Chondrocyte (in vitro differentiated cells): ENCODE measurements at regions not wholly inside any gene's neighbourhood (a gene's known extent, or its start where the extent isn't known, plus 50 kb on each side); places are given as distances from the start of the nearest gene placed in this dataset.

Experiments used
- DNase-seq: peaks from one replicate; pipeline ENCODE4 v3.0.0; 2021; ENCODE audit warnings: mixed read lengths, low spot score
- H3K27ac Mint-ChIP-seq: one replicate; pipeline ENCODE4 v1.8.0; 2021; ENCODE audit warnings: mild to moderate bottlenecking, moderate library complexity, mixed read lengths; ENCODE audit not compliant: unreplicated experiment
- H3K27me3 Mint-ChIP-seq: 2 replicates; pipeline ENCODE4 v1.8.0; 2021; ENCODE audit warnings: low read depth, mixed read lengths
- H3K36me3 Mint-ChIP-seq: 2 replicates; pipeline ENCODE4 v1.8.0; 2021; ENCODE audit warnings: low read depth, mixed read lengths
- H3K4me1 Mint-ChIP-seq: 2 replicates; pipeline ENCODE4 v1.8.0; 2021; ENCODE audit warnings: low read depth, mild to moderate bottlenecking, mixed read lengths
- H3K4me3 Mint-ChIP-seq: one replicate; pipeline ENCODE4 v1.8.0; 2021; ENCODE audit warnings: mild to moderate bottlenecking, moderate library complexity, mixed read lengths; ENCODE audit not compliant: unreplicated experiment
- H3K9me3 Mint-ChIP-seq: 2 replicates; pipeline ENCODE4 v1.8.0; 2021; ENCODE audit warnings: low read depth, mixed read lengths
- CTCF ChIP-seq: fragments of 200-600 bp; sonication (generic); IDR thresholded peaks from 2 replicates; pipeline ENCODE4 v1.5.0; 2021; ENCODE audit warnings: antibody characterized with exemption, mild to moderate bottlenecking, moderate library complexity

- H3K27me3 Mint-ChIP-seq = peaks cover 50% of the 10 kb centered on the region
- H3K27ac Mint-ChIP-seq = no peak overlapping the region
- H3K36me3 Mint-ChIP-seq = no peaks in the 10 kb centered on the region
Observed at GRCh38 chr16:86080982-86081381, 182.0 kb downstream of the IRF8 start.

GRCh38 chr16:86082418-86083030 lies 183.6 kb downstream of the IRF8 start:
- peaks cover 49% of the 10 kb centered on the region for H3K27me3 Mint-ChIP-seq

More at GRCh38 chr16:86080982-86081381, 182.0 kb downstream of the IRF8 start:
- no peak for TF ChIP-seq CTCF
- H3K4me3 Mint-ChIP-seq = no peak overlapping the region
- H3K9me3 Mint-ChIP-seq = no peaks in the 10 kb centered on the region
- no peak for DNase-seq
- no peaks in the 10 kb centered on the region for H3K4me1 Mint-ChIP-seq

GRCh38 chr16:86083382-86084002 lies 184.5 kb downstream of the IRF8 start:
- H3K27me3 Mint-ChIP-seq = peaks cover 43% of the 10 kb centered on the region
- H3K36me3 Mint-ChIP-seq = no peaks in the 10 kb centered on the region
- no peak overlapping the region for H3K27ac Mint-ChIP-seq
- H3K9me3 Mint-ChIP-seq = no peaks in the 10 kb centered on the region
- no peak overlapping the region for H3K4me3 Mint-ChIP-seq
- no peaks in the 10 kb centered on the region for H3K4me1 Mint-ChIP-seq
- no peak for TF ChIP-seq CTCF
- DNase-seq = peak; percentile 52

More at GRCh38 chr16:86082418-86083030, 183.6 kb downstream of the IRF8 start:
- no peaks in the 10 kb centered on the region for H3K4me1 Mint-ChIP-seq
- TF ChIP-seq CTCF = no peak
- H3K9me3 Mint-ChIP-seq = no peaks in the 10 kb centered on the region
- DNase-seq = peak; percentile 52
- H3K27ac Mint-ChIP-seq = no peak overlapping the region
- H3K36me3 Mint-ChIP-seq = no peaks in the 10 kb centered on the region
- H3K4me3 Mint-ChIP-seq = no peak overlapping the region

- Mint-ChIP-seq H3K4me3 (no peak overlapping the region), H3K4me1 (no peaks in the 10 kb centered on the region), H3K27me3 (peaks cover 35% of the 10 kb centered on the region), H3K27ac (no peak overlapping the region), H3K9me3 (no peaks in the 10 kb centered on the region), H3K36me3 (no peaks in the 10 kb centered on the region)
- TF ChIP-seq CTCF = no peak
- DNase-seq = peak; percentile 72
Observed at GRCh38 chr16:86085161-86085611, 186.2 kb downstream of the IRF8 start.

GRCh38 chr16:86085795-86086194 lies 186.8 kb downstream of the IRF8 start:
- no peaks in the 10 kb centered on the region for H3K9me3 Mint-ChIP-seq
- peak; percentile 66 for DNase-seq
- H3K27me3 Mint-ChIP-seq = peaks cover 38% of the 10 kb centered on the region
- no peaks in the 10 kb centered on the region for H3K4me1 Mint-ChIP-seq
- TF ChIP-seq CTCF = no peak
- no peaks in the 10 kb centered on the region for H3K36me3 Mint-ChIP-seq
- H3K27ac Mint-ChIP-seq = no peak overlapping the region
- H3K4me3 Mint-ChIP-seq = no peak overlapping the region
